ENCODE measurements at regions not wholly inside any gene's neighbourhood (a gene's known extent, or its start where the extent isn't known, plus 50 kb on each side); places are given as distances from the start of the nearest gene placed in this dataset.

GRCh38 chr2:181203412-181203811, 223.0 kb downstream of the UBE2E3 start:
- TF ChIP-seq CTCF (optimal IDR thresholded peaks at IDR 0.05 in 1 of 3, IDR thresholded peaks at IDR 0.05 in 1 of 3, conservative IDR thresholded peaks at IDR 0.05 in 1 of 3; ENCODE audit: extremely low read depth in 1 of 3, insufficient read depth in 2 of 3, low read length in 3 of 3) (no peak), EZH2 (IDR thresholded peaks at IDR 0.05; ENCODE audit: low read length) (no peak)
